ENCODE measurements at regions not wholly inside any gene's neighbourhood (a gene's known extent, or its start where the extent isn't known, plus 50 kb on each side); places are given as distances from the start of the nearest gene placed in this dataset.
A peak's percentile ranks its signal among the peaks of the same experiment; 100 is the strongest.
"Not testable (repeated sequence)": the region's sequence is repeated elsewhere in the genome, so short reads cannot be mapped to it uniquely, and the experiment has no call there.

- DNase-seq, result no peak
Observed at GRCh38 chr4:53863736-53864365, 200.6 kb downstream of the CHIC2 start.

DNA sequence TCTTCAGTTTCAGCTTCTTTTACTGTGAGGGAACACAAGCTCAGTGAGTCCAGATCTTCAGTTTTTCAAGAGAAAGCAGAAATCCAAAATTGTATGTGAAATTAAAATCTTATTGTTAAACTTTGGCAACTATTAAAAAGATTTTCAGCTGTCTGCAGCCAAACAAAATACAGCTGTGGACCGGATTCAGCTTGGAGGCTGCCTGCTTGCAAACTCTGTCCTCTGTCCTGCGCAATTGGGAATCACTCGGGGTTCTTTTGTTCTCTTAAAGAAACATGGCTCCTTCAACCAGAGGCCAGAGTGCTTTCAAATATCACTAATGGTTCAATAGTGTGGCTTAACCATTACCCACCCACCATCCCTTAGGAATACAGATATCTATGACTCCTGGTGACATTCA, 201.2 kb downstream of the CHIC2 start:
- DNase-seq, result no peak

- no peak for DNase-seq
Observed at GRCh38 chr4:53861856-53862610, 202.4 kb downstream of the CHIC2 start.

- no peak for DNase-seq
Observed at GRCh38 chr4:53859305-53859704, 205.1 kb downstream of the CHIC2 start.

DNA sequence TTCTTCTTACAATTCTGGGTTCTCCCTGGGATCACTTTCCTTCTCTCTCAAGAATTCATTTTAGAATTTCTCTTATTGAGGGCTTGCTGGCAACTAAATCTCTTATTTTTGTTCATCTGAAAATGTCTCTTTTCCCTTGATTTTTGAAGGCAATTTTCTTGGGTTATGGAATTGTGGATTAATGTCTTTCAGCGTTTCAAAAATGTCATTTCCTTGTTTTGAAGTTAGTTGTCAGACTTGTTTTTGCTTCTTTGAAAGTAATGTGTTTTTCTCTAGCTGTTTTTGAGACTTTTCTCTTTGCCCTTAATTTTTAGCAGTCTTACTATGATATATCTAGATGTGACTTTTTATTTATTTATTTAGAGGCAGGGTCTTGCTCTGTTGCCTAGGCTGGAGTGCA, 205.7 kb downstream of the CHIC2 start:
- no peak for DNase-seq

- DNase-seq, result no peak
Observed at GRCh38 chr4:53855581-53856250, 208.7 kb downstream of the CHIC2 start.

DNA sequence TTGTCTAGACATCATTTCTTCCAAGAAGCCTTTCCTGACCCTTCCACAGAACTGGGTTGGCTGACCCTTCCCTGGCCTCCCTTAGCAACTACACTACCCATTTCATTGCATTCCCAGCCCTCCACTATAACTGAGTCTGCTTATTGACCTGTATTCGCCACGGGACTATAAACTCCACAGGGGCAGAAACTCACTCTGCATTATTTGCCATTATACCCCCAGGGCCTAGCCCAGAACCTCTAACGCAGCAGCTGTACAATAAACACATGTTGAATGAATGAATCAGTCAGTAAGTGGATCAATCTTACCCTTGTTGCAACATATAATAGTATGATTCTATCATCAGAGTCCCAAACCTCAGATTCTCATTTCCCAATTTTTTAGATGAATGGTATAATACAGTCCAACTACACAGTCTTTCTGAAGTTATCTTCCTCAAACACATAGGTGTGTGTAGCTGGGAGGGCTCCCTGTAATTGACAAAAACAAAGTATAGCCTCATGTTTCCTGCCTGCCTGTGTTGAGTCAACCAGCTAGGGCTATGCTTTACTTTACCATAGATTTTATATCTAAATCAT, 209.3 kb downstream of the CHIC2 start:
- DNase-seq, result no peak

DNA sequence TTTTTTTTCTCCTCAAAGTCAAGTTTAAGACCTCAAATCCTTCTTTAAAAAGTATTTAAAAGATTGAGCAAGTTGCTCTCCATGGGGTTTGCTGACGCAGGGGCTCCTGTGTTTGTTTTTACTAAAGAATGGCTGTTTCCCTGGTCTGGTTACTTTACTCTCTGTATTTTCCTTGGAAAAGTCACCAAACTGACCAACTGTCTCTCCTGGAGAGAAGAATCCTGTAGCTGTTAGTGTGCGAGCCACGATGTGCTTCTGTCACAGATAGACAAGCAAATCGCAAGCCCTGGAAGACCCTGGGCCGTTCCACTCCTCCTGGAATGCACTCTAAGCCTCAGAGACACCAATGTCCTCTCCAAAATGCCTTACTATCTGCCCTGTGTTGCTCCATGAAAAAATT, 212.1 kb downstream of the CHIC2 start:
- no peak for DNase-seq

DNA sequence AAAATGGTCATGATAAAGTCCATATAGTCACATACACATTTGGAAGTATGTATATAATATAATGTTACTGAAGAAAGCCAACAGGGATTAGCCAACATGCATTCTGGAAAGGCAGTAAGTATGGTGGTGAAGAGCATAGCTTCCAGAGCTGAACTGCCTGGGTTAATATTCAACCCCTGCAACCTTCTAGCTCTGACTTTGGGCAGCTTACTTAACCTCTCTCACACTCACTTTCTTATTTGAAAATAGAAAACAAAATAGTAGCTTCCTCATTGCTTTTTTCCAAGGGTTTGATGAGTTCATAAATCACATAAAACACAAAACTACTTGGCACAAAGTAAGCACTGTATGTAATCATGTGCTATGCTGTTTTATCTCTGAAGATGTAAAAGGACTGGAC, 216.4 kb downstream of the CHIC2 start:
- no peak for DNase-seq

GRCh38 chr4:53844551-53844950, 219.9 kb downstream of the CHIC2 start:
- no peak for DNase-seq

GRCh38 chr4:53844133-53844532, 220.3 kb downstream of the CHIC2 start:
- DNase-seq, result no peak

DNA sequence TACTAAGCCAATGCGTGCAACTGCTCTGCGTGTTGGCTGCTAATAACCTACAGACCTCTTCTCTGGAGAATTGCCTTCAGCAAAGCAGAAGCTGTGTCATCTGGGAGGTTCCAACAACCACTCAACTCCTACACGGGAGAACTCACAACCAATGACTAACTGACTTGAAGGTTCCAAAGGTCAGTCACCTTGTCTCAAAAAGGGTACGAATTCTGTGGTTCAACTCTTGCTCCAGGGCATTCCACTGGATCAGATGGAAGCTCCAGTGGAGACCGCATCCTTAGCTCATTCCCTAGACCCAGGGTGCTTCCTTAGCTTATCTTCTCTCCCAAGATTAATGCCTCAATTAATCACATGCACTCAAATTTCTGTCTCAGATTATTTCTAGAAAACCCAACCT, 222.7 kb downstream of the CHIC2 start:
- DNase-seq, result no peak

DNA sequence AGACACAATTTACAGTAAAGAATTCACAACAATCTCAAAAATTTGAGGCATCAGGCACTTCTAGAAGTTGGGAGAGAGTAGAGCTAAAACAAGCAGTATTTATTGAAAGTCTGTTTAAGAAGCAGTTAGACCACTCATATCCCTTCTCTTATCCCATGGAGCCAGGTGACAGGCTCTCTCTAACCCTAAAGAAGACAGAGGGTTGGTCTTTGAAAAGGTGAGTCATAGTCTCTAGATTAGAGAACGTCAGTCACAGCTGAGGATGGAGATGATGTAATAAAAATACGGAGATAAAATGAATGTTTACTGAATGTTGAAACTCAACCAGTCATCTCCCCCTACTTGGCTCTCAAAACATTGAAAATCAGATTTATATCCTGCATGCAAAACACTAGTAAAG, 223.8 kb downstream of the CHIC2 start:
- DNase-seq, result no peak

- not testable (repeated sequence) for DNase-seq
Observed at GRCh38 chr4:53833302-53834003, 231.0 kb downstream of the CHIC2 start.

GRCh38 chr4:53832549-53832948, 231.9 kb downstream of the CHIC2 start:
- DNase-seq, result no peak

DNA sequence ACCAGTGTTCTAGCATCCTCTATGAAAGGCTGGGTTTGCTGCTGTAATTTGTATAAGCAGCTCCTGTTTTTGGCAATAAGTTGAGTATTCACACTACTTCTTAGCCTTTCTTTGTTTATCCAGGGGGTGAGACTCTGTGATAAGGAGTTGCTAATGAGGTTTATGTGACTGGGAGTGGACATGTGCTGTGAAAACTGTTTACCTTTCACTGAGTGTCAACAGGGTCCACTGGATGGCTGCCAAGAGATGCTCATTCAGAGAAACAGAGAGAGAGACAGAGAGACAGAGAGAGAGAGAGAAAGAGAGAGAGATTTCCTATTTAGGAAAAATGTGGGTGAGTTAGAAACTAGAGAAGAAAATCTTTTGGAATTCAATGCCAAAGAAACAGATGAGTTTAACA, 233.9 kb downstream of the CHIC2 start:
- peak; percentile 64 for DNase-seq

GRCh38 chr4:53821179-53821851, 230.0 kb upstream of the LNX1 start:
- DNase-seq, result peak; percentile 5

- no peak for DNase-seq
Observed at GRCh38 chr4:53818104-53818503, 226.8 kb upstream of the LNX1 start.

GRCh38 chr4:53816561-53816960, 225.3 kb upstream of the LNX1 start:
- DNase-seq, result no peak

DNA sequence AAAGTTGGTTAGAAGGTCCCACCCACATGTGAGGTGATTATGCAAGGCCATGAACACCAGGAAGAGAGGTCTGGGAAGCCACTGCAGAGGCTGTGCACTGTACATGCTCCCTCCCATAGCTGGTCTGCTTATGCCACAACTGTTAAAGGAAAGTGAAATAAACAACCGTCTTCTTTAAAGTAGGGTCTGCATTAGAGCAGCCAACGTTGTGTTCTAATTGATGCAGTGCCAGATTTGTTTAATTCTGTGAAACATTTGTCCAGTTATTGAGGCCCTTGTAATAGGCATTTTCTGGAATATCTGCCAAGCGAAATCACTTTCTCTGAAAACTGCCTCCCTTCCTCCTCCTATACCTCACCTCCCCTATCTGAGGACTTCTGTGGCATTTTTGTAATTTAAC, 224.0 kb upstream of the LNX1 start:
- DNase-seq, result no peak

- DNase-seq, result no peak
Observed at GRCh38 chr4:53813998-53814397, 222.7 kb upstream of the LNX1 start.

GRCh38 chr4:53810643-53811042, 219.4 kb upstream of the LNX1 start:
- DNase-seq, result no peak

DNA sequence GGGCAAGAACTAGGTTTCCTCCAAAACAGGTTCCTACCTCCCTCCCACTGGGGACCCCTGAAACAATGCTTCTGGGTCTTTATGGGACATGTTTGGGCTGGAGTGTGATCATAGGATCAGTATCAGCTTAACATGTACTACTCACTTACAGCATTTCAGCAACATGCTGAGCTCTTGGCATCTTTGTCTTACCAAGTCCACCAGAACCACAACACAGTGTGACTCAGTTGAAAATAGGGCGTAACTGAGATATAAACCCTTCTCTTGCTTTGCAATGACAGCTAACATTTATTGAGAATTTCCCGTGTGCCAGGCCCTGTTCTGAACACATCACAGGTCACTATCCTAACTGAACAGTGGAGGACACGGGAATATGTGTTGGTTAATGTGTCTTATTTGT, 218.5 kb upstream of the LNX1 start:
- DNase-seq, result no peak

All from COR-L47 (cell line).